ENCODE measurements at regions not wholly inside any gene's neighbourhood (a gene's known extent, or its start where the extent isn't known, plus 50 kb on each side); places are given as distances from the start of the nearest gene placed in this dataset.
"Not testable (repeated sequence)": the region's sequence is repeated elsewhere in the genome, so short reads cannot be mapped to it uniquely, and the experiment has no call there.

DNA sequence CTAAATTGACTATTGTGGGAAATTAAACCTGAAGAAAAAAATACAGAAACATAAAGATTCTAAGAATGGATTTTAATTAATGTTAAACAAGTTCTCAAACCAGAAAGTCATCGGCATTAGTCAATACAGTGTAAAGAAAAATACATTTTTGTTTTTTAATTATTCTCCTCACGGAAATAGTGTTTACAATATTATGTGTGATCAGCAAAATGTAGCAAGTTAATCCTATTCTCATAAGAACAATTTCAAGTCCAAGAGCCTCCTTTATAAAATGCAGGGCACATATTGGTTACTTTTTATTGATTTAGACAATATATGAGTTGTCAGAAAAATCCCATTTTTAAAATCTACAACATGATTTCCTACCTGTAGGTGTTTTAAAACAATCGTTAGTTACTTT lies 158.0 kb upstream of the MGAT4C start:
- Mint-ChIP-seq H3K36me3 (no peaks in the 10 kb centered on the region), H3K4me1 (no peaks in the 10 kb centered on the region), H3K9me3 (peaks cover 9% of the 10 kb centered on the region), H3K4me3 (no peak overlapping the region), H3K27ac (no peak overlapping the region), H3K27me3 (no peaks in the 10 kb centered on the region)
- no peak for ATAC-seq

DNA sequence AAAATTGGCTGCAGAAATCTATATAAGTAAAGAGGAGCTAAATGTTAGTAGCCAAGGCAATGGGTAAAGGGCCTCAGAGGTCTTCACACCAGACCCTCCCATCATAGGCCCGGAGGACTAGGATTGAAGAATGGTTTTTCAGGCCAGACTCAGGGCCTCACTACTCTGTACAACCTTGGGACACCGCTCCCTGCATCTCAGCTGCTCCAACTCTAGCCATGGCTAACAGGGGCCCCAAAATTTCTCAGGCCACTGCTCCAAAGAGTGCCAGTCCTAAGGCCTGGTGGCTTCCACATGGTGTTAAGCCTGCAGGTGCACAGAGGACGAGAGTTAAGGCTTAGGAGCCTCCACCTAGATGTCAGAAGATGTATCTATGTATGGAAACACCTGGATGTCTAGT lies 155.5 kb upstream of the MGAT4C start:
- Mint-ChIP-seq H3K4me1 (no peaks in the 10 kb centered on the region), H3K27me3 (no peaks in the 10 kb centered on the region), H3K9me3 (peaks cover 9% of the 10 kb centered on the region), H3K27ac (no peak overlapping the region), H3K36me3 (no peaks in the 10 kb centered on the region), H3K4me3 (no peak overlapping the region)
- ATAC-seq: peak; percentile 51

DNA sequence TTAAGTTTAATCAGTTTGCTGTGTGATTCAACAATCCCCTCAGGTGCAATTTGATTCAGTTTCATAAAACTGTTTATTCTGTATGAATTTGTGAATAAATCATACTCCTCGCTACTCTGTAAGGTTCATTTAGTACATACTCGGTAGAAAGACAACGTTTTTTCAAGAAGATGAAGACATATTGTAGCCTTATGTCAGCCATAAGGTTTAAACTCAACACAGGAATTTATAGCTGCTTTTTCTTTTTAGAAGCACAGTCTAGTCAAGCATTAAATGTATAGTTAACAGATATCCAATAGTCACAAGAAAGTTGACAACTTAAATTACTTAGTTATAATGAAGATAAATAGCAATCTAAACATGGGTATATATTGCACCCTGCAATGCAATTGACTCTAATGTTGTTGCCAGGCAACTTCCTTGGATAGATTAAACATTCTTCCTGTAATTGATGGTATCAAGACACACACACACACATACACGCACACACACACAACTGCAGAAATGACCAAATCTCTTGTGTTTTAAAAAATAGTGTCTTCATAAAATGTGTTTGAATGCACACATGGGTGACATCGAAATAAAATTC lies 151.5 kb upstream of the MGAT4C start:
- peaks cover 9% of the 10 kb centered on the region for H3K9me3 Mint-ChIP-seq
- H3K36me3 Mint-ChIP-seq: no peaks in the 10 kb centered on the region
- H3K4me1 Mint-ChIP-seq: no peaks in the 10 kb centered on the region
- H3K27me3 Mint-ChIP-seq: no peaks in the 10 kb centered on the region
- no peak for ATAC-seq
- H3K27ac Mint-ChIP-seq: no peak overlapping the region
- H3K4me3 Mint-ChIP-seq: no peak overlapping the region

DNA sequence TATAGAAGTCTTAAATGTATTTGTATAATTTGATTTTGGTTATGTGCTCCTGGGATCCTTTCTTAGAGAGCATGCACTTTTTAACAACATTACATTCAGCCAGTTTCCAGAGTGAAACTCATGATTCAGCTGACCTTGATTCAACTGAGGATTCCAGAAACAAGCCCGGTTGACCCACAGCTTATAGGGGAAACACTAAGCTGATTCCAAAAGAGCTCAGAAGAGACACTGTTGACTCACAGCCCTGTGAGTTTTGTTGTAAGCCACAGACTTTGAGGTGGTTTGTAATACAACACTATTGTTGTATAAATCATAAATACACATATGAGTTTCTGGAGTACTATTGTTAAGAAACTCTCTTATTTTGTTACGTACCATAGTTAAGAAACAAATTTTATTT lies 133.8 kb upstream of the MGAT4C start:
- Mint-ChIP-seq H3K4me1 (no peaks in the 10 kb centered on the region), H3K27ac (no peak overlapping the region), H3K4me3 (no peak overlapping the region), H3K27me3 (no peaks in the 10 kb centered on the region), H3K36me3 (no peaks in the 10 kb centered on the region), H3K9me3 (peaks cover 7% of the 10 kb centered on the region)
- no peak for ATAC-seq

DNA sequence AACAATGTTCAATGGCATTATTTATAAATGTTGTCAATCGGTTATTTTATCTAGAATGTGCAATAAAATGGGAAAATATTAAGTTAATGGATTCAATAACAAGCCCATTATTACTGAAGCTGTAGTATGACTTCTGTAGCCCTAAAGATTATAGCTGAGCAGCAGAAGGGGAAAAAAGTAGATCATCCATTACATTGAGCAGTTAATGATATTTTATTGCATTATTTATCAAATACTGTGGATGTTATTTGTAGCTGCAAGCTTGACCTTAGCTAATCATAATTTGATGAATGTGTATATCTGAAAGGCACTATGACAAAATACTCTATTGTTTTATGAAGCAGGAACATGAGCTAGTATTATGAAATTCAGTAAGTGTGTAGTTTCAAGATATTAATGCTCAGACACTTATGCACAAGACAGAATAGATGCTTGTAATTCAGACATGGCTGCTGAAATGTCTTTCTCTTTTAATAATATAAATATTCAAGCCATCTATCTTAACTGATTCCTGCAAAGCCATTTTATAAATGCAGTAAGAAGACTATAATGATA lies 131.5 kb upstream of the MGAT4C start:
- Mint-ChIP-seq H3K4me1 (no peaks in the 10 kb centered on the region), H3K36me3 (no peaks in the 10 kb centered on the region), H3K27me3 (no peaks in the 10 kb centered on the region), H3K9me3 (peaks cover 7% of the 10 kb centered on the region), H3K4me3 (no peak overlapping the region), H3K27ac (no peak overlapping the region)
- ATAC-seq: no peak

DNA sequence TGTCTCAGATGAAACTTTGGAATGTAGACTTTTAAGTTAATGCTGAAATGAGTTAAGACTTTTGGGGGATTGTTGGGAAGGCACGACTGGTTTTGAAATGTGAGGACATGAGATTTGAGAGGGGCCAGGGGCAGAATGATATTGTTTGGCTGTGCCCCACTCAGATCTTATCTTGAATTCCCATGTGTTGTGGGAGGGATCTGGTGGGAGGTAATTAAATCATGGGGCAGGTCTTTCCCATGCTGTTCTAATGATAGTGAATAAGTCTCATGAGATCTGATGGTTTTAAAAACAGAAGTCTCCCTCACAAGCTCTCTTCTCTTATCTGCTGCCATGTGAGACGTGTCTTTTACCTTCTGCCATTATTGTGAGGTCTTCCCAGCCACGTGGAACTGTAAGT lies 127.6 kb upstream of the MGAT4C start:
- not testable (repeated sequence) for H3K36me3 Mint-ChIP-seq, H3K27ac Mint-ChIP-seq, ATAC-seq, H3K27me3 Mint-ChIP-seq, H3K4me3 Mint-ChIP-seq, H3K4me1 Mint-ChIP-seq
- peaks cover 11% of the 10 kb centered on the region for H3K9me3 Mint-ChIP-seq

DNA sequence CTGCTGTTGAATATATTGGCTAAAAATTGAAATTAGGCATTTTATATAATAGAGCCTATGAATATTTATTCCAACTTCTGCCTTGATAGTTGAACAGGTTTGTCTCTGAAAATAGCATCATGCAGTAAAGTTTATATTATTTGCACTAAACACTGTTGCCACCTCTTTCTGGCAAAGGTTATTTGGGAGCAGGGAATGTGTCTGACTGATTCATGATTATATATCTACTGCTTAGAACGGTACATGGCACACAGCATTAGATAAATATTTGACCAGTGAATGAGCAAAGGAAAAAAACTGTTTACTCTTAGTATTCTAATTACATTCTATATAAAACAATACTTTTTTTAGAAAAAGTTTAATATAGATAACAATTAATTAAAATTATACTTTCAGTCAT lies 123.1 kb upstream of the MGAT4C start:
- H3K36me3 Mint-ChIP-seq: no peaks in the 10 kb centered on the region
- no peak overlapping the region for H3K27ac Mint-ChIP-seq
- no peaks in the 10 kb centered on the region for H3K4me1 Mint-ChIP-seq
- H3K27me3 Mint-ChIP-seq: no peaks in the 10 kb centered on the region
- no peak overlapping the region for H3K4me3 Mint-ChIP-seq
- ATAC-seq: no peak
- H3K9me3 Mint-ChIP-seq: peaks cover 10% of the 10 kb centered on the region

DNA sequence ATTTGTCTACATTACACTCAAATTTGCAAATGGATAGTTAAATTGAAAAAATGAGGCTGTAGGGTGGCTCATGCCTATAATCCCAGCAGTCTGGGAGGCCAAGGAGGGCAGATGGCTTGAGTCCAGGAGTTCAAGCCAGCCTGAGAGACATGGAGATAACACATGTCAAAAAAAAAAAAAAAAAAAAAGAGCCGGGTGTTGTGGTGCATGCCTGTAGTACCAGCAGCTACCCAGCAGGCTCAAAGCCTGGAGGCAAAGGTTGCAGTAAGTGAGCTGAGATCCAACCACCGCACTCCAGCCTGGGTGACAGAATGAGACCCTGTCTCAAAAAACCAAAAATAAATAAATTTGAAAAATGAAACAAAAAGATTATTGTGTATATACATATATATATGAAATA lies 119.9 kb upstream of the MGAT4C start:
- ATAC-seq: no peak
- no peaks in the 10 kb centered on the region for H3K4me1 Mint-ChIP-seq
- H3K36me3 Mint-ChIP-seq: no peaks in the 10 kb centered on the region
- H3K4me3 Mint-ChIP-seq: no peak overlapping the region
- no peak overlapping the region for H3K27ac Mint-ChIP-seq
- peaks cover 3% of the 10 kb centered on the region for H3K9me3 Mint-ChIP-seq
- H3K27me3 Mint-ChIP-seq: no peaks in the 10 kb centered on the region

DNA sequence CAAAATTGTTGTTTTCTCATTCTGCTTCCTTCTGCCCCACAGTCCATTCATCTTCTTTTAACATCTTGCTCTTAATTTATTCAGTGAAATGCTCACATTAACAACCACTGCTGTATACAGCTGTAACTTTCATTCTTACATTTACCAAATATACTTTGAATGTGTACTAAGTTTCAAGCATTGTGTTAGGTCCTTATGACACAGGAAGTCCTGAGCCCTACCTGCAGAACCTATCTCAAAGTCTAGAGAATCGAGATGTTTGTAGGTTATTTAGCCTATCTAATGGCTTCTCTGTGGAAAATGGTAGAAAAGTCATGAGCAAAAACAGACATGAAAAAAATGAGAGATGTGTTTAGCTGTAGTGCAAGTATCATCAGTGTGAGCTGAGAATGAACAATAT lies 117.6 kb upstream of the MGAT4C start:
- H3K36me3 Mint-ChIP-seq: no peaks in the 10 kb centered on the region
- no peaks in the 10 kb centered on the region for H3K4me1 Mint-ChIP-seq
- H3K27me3 Mint-ChIP-seq: no peaks in the 10 kb centered on the region
- ATAC-seq: no peak
- peaks cover 3% of the 10 kb centered on the region for H3K9me3 Mint-ChIP-seq
- no peak overlapping the region for H3K27ac Mint-ChIP-seq
- no peak overlapping the region for H3K4me3 Mint-ChIP-seq

DNA sequence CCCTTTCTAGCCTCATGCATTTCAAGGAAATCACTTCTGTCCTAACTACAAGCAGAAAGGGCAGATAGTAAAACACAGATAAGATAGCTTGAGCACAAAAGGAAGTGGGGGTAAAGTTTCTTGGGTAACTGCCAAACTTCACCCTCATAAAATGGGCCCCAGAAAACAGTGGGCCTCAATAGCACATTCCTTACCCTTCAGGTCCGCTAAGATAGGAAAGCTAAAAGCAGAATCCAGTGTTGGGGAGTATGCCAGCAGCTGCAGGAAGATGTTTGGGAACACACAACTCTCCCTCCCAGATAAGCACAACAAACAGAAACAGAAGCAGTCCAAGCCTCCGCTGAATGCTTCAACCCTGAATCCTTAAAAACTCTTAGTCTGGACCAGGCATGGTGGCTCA lies 110.9 kb upstream of the MGAT4C start:
- Mint-ChIP-seq H3K27ac (no peak overlapping the region), H3K9me3 (no peaks in the 10 kb centered on the region), H3K4me1 (no peaks in the 10 kb centered on the region), H3K36me3 (no peaks in the 10 kb centered on the region), H3K27me3 (no peaks in the 10 kb centered on the region), H3K4me3 (no peak overlapping the region)
- no peak for ATAC-seq

DNA sequence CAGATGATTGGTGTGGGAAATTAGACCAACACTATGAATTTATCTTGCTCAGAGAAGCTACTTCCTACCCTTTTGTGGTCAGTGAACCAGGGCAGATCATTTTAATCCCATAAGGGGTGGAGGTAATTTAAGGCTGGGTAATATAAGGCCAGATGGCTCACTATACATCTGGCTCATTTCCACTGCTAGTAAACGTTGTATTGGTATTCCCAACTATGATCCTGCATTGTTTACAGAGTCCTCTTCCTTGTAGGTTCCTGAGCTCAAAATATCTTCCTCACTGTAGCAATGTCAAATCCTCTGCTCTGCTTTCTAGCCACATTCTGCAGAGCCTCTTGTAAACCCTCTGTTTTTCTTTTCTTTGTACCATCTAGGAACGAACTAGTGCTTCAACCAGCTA lies 93.0 kb upstream of the MGAT4C start:
- Mint-ChIP-seq H3K4me3 (no peak overlapping the region), H3K27me3 (no peaks in the 10 kb centered on the region), H3K36me3 (no peaks in the 10 kb centered on the region), H3K9me3 (no peaks in the 10 kb centered on the region), H3K27ac (no peak overlapping the region), H3K4me1 (no peaks in the 10 kb centered on the region)
- no peak for ATAC-seq

DNA sequence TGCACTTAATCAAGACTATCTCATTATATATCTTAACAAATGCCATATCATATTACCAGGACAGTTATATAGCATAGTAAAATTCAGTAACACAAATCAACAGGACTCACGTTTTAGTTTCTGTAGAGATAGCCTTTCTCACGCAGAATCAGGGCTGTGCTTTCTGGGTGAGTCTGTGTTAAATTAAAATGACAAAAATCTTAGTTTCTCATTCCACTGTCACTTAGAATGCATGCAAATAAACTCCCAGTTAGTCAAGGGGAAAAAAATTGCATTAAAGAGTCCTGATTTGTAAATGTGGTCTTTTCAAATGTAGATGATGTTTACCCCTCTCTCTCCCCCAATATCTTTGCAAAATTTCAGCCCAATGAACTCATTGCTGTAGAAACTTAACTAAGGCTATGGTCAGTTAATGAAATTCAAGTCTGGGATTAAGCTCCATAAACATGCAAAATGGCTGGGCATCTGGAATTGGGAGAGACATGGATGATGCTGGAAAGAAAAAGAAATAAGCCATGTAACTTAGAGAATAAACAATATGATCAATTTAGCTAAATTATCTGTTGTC lies 77.8 kb upstream of the MGAT4C start:
- Mint-ChIP-seq H3K36me3 (no peaks in the 10 kb centered on the region), H3K9me3 (no peaks in the 10 kb centered on the region), H3K27ac (no peak overlapping the region), H3K4me3 (no peak overlapping the region), H3K27me3 (no peaks in the 10 kb centered on the region), H3K4me1 (no peaks in the 10 kb centered on the region)
- ATAC-seq: no peak

DNA sequence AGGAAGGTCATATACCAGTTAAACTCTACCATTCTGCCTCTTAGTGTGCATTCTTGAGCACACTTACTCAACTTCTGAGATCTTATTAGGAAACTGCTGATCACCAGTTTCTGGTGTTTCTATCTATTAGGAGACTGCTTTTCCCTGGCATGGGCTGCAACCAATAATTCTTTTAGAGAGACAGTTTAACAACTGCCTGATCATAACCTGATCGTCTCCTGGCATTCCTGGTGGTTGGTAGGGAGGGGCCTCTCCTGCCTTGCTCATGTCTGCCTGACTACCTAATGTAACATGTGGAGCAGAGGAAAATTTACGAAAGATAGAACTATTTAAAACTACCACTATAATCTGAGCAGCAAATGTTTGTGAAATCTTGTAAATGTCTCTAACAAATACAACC lies 75.3 kb upstream of the MGAT4C start:
- Mint-ChIP-seq H3K27me3 (no peaks in the 10 kb centered on the region), H3K27ac (no peak overlapping the region), H3K4me1 (no peaks in the 10 kb centered on the region), H3K4me3 (no peak overlapping the region), H3K36me3 (no peaks in the 10 kb centered on the region), H3K9me3 (no peaks in the 10 kb centered on the region)
- no peak for ATAC-seq

DNA sequence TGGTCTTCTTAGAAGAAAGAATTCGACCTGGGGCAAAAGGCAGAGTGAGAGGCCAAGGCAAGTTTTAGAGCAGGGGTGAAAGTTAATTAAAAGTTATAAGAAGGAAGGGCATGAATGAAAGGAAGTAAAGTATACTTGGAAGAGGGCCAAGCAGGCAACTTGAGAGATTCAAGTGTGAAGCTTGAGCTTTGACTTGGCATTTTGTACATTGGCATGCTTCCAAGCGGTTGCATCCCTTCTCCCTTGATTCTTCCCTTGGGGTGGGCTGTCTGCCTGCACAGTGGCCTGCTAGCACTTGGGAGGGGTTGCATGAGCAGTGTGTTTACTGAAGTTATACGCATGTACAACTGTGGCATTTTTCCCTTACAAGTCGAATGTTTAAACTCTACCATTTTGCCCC lies 74.8 kb upstream of the MGAT4C start:
- no peaks in the 10 kb centered on the region for H3K27me3 Mint-ChIP-seq

DNA sequence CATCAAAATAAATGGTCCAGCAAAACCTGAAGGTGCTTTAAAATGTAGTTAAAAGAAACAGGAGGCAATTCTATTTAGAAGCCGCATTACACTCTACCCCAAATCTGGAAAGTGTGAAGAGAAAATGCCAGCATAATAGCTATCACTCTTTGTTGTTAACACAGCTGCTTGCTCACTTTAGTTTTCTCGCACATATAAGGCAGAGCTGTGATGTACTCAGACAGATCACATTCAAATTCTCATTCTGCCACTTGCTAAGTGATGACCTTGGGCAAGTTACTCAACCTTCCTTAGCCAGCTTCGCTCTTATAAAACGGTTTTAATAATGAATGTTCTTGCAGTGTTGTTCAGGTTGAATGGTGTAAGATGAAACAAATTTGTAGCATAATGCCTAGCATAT lies 56.0 kb upstream of the MGAT4C start:
- no peak for ATAC-seq
- no peaks in the 10 kb centered on the region for H3K9me3 Mint-ChIP-seq
- no peaks in the 10 kb centered on the region for H3K4me1 Mint-ChIP-seq
- no peaks in the 10 kb centered on the region for H3K36me3 Mint-ChIP-seq
- H3K4me3 Mint-ChIP-seq: no peak overlapping the region
- no peak overlapping the region for H3K27ac Mint-ChIP-seq
- no peaks in the 10 kb centered on the region for H3K27me3 Mint-ChIP-seq

More for the DNA sequence above, 74.8 kb upstream of the MGAT4C start:
- no peaks in the 10 kb centered on the region for H3K4me1 Mint-ChIP-seq
- no peak overlapping the region for H3K27ac Mint-ChIP-seq
- H3K4me3 Mint-ChIP-seq: no peak overlapping the region
- H3K36me3 Mint-ChIP-seq: no peaks in the 10 kb centered on the region
- peak; percentile 31 for ATAC-seq
- H3K9me3 Mint-ChIP-seq: no peaks in the 10 kb centered on the region
